Trophoblast cell (in vitro differentiated cells and primary cell): ENCODE measurements at regions not wholly inside any gene's neighbourhood (a gene's known extent, or its start where the extent isn't known, plus 50 kb on each side); places are given as distances from the start of the nearest gene placed in this dataset.

Experiments used
- DNase-seq, 2 donors: peaks; one replicate each; pipeline ENCODE4 v3.0.0-alpha.2; 2016
- H2AFZ ChIP-seq: 2 replicates; pipeline ENCODE4 v1.6.1; 2013; ENCODE audit warnings: low read length, moderate library complexity, mild to moderate bottlenecking; ENCODE audit not compliant: insufficient read depth, poor library complexity
- H2AK5ac ChIP-seq: 2 replicates; pipeline ENCODE4 v1.6.1; 2013; ENCODE audit warnings: mild to moderate bottlenecking, low read length
- H2BK120ac ChIP-seq: 2 replicates; pipeline ENCODE4 v1.6.1; 2013; ENCODE audit warnings: low read length, mild to moderate bottlenecking, moderate library complexity; ENCODE audit not compliant: insufficient read depth, poor library complexity
- H2BK12ac ChIP-seq: 2 replicates; pipeline ENCODE4 v1.6.1; 2013; ENCODE audit warnings: mild to moderate bottlenecking, low read length, moderate library complexity
- H2BK5ac ChIP-seq: 2 replicates; pipeline ENCODE4 v1.6.1; 2013; ENCODE audit warnings: low read length, low read depth, moderate library complexity, mild to moderate bottlenecking; ENCODE audit not compliant: poor library complexity
- H3K14ac ChIP-seq: 2 replicates; pipeline ENCODE4 v1.6.1; 2013; ENCODE audit warnings: mild to moderate bottlenecking, low read length
- H3K18ac ChIP-seq: 2 replicates; pipeline ENCODE4 v1.6.1; 2013; ENCODE audit warnings: mild to moderate bottlenecking, low read length
- H3K23ac ChIP-seq: 2 replicates; pipeline ENCODE4 v1.6.1; 2013; ENCODE audit warnings: low read length
- H3K27ac ChIP-seq: 2 replicates; pipeline ENCODE4 v1.5.1; 2013; ENCODE audit warnings: low read depth, mild to moderate bottlenecking, inconsistent platforms, low read length, moderate library complexity
- H3K27me3 ChIP-seq: 2 replicates; pipeline ENCODE4 v1.6.1; 2013; ENCODE audit warnings: inconsistent platforms, mild to moderate bottlenecking, low read length, moderate library complexity; ENCODE audit not compliant: insufficient read depth
- H3K36me3 ChIP-seq, 2 experiments: 1 replicate in 1 of 2; 2 replicates in 1 of 2; pipeline ENCODE4 v1.6.1; 2013; ENCODE audit warnings: low read length in 2 of 2, mild to moderate bottlenecking in 2 of 2, moderate library complexity in 1 of 2; ENCODE audit not compliant: insufficient read depth in 2 of 2, control insufficient read depth in 1 of 2
- H3K4ac ChIP-seq: 2 replicates; pipeline ENCODE4 v1.6.1; 2013; ENCODE audit warnings: low read depth, mild to moderate bottlenecking, low read length, moderate library complexity
- H3K4me1 ChIP-seq, 2 experiments: 1 replicate in 1 of 2; 2 replicates in 1 of 2; pipeline ENCODE4 v1.6.1; 2013; ENCODE audit warnings: low read length in 2 of 2, mild to moderate bottlenecking in 2 of 2, moderate library complexity in 1 of 2; ENCODE audit not compliant: insufficient read depth in 2 of 2, control insufficient read depth in 1 of 2
- H3K4me2 ChIP-seq: 2 replicates; pipeline ENCODE4 v1.6.1; 2013; ENCODE audit warnings: inconsistent platforms, mild to moderate bottlenecking, low read length, moderate library complexity
- H3K4me3 ChIP-seq: 2 replicates; pipeline ENCODE4 v1.5.1; 2013; ENCODE audit warnings: mild to moderate bottlenecking, low read depth, low read length, inconsistent platforms
- H3K79me1 ChIP-seq: one replicate; pipeline ENCODE4 v1.6.1; 2013; ENCODE audit warnings: low read length
- H3K79me2 ChIP-seq: 2 replicates; pipeline ENCODE4 v1.6.1; 2013; ENCODE audit warnings: low read length, mild to moderate bottlenecking; ENCODE audit not compliant: control insufficient read depth, insufficient read depth, poor library complexity
- H3K9ac ChIP-seq: 2 replicates; pipeline ENCODE4 v1.6.1; 2013; ENCODE audit warnings: mild to moderate bottlenecking, low read length
- H3K9me3 ChIP-seq: 2 replicates; pipeline ENCODE4 v1.6.1; 2013; ENCODE audit warnings: low read depth, mild to moderate bottlenecking, control low read depth, inconsistent platforms, low read length; ENCODE audit not compliant: insufficient read depth
- H4K12ac ChIP-seq: 2 replicates; pipeline ENCODE4 v1.6.1; 2013; ENCODE audit warnings: low read depth, mild to moderate bottlenecking, low read length, moderate library complexity
- H4K8ac ChIP-seq: 2 replicates; pipeline ENCODE4 v1.6.1; 2013; ENCODE audit warnings: low read depth, mild to moderate bottlenecking, low read length, moderate library complexity
- H4K91ac ChIP-seq: one replicate; pipeline ENCODE4 v1.6.1; 2013; ENCODE audit warnings: low read depth, mild to moderate bottlenecking, low read length, moderate library complexity
- WGBS: extraction: QIAGEN DNeasy Blood & Tissue Kit; methylation state at CpG from one replicate; pipeline ENCODE4 v1.1.7; 2013; ENCODE audit warnings: missing lambda C conversion rate; ENCODE audit not compliant: insufficient read length, insufficient coverage; ENCODE audit errors: extremely low coverage; 5-methylcytosine and 5-hydroxymethylcytosine counted together

DNA sequence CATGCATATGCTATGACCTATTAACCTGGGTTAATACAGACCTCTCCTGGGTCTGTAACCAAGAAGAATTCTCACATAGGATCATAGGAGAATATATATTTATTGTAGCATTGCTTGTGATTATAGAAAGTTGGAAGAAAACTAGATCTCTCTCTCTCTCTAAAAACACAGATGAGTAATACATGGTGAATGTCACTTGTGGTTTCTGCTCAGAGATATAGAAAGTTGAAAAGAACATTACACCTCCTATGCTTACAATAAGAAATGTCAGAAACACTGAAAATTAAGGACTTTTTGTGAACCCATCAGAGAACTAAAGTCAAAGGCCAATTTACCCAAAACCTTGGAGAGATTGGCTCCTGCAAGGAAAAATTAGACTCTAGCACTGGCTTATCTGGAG, 1389.5 kb downstream of the FAM133A start:
- Histone ChIP-seq H3K79me2 (no peaks in the 10 kb centered on the region), H3K27ac (no peak overlapping the region), H2BK12ac (no peak overlapping the region), H3K4me3 (no peak overlapping the region), H2BK120ac (no peak overlapping the region), H3K18ac (no peak overlapping the region), H4K8ac (no peak overlapping the region), H2BK5ac (no peak overlapping the region), H3K9ac (no peak overlapping the region), H3K79me1 (no peaks in the 10 kb centered on the region), H3K4me1 (no peaks in the 10 kb centered on the region), H4K91ac (no peak overlapping the region), H3K14ac (no peak overlapping the region), H4K12ac (no peak overlapping the region), H3K23ac (no peak overlapping the region), H3K9me3 (no peaks in the 10 kb centered on the region), H2AK5ac (no peak overlapping the region), H3K4me2 (no peak overlapping the region), H2AFZ (no peak overlapping the region), H3K4ac (no peak overlapping the region), H3K36me3 (no peaks in the 10 kb centered on the region), H3K27me3 (no peaks in the 10 kb centered on the region)
- no peak for DNase-seq

DNA sequence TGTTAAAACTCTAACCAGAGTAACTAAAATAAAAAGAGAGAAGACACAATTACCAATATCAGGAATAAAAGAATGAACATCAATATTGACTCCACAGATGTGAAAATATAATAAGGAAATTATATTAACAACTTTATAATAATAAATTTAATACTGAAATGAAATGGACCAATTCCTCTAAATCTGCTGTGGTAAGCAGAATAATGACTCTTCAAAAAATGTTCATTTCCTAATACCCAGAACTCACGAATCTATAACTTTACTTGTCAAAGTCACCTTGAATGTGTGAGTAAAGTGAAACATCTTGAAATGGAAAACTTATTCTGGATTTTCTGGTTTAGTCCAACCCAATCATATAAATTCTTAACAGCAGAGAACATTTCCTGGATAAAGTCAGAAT, 1391.1 kb downstream of the FAM133A start:
- no peaks in the 10 kb centered on the region for H3K79me2 ChIP-seq
- H2BK120ac ChIP-seq: no peak overlapping the region
- H3K4ac ChIP-seq: no peak overlapping the region
- no peaks in the 10 kb centered on the region for H3K4me1 ChIP-seq
- WGBS: no CpG with 5 or more reads among the region's 1 CpG
- H2AFZ ChIP-seq: no peak overlapping the region
- H3K14ac ChIP-seq: no peak overlapping the region
- H4K91ac ChIP-seq: no peak overlapping the region
- H4K12ac ChIP-seq: no peak overlapping the region
- no peak overlapping the region for H3K4me2 ChIP-seq
- no peak overlapping the region for H3K4me3 ChIP-seq
- no peaks in the 10 kb centered on the region for H3K9me3 ChIP-seq
- H4K8ac ChIP-seq: no peak overlapping the region
- no peak overlapping the region for H2BK5ac ChIP-seq
- no peaks in the 10 kb centered on the region for H3K79me1 ChIP-seq
- no peak overlapping the region for H3K9ac ChIP-seq
- H2BK12ac ChIP-seq: no peak overlapping the region
- no peaks in the 10 kb centered on the region for H3K27me3 ChIP-seq
- H3K27ac ChIP-seq: no peak overlapping the region
- no peaks in the 10 kb centered on the region for H3K36me3 ChIP-seq
- H2AK5ac ChIP-seq: no peak overlapping the region
- H3K18ac ChIP-seq: no peak overlapping the region
- H3K23ac ChIP-seq: no peak overlapping the region
- no peak for DNase-seq

DNA sequence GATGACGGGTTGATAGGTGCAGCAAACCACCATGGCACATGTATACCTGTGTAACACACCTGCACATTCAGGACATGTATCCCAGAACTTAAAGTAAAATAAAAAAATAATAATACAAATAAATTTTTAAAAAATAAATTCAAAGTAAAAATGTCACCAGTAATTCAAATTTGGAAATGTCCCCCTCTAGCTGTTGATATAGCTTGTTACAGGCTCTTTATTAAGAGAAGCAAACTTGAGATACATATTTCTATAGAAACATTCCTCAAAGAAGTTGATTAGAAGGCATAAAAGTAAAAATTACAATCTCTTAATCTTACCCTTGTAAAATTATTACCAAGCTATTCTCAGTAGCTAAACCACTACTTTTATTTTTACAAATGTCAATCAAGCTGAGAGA, 1397.0 kb downstream of the FAM133A start:
- no peak overlapping the region for H3K14ac ChIP-seq
- H3K4me3 ChIP-seq: no peak overlapping the region
- no peak overlapping the region for H2AFZ ChIP-seq

DNA sequence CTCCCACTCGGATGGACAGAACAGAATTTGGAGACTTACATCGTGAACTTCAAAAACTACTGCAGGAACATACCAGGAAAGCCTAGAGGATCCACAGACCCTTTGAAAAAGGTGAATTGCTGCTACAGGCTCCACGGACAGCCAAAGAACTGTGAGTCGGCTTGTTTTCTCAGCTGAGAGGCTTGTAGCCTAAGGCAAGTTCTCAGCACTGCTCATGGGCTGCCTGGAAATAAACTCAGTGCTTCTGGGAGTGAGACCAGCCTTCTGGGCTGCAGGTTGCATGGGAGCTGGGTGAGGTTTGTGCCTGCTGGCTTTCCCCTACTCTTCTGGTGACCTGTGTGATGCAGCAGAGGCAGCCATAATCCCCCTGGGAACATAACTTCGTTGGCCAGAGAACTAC, 1397.6 kb downstream of the FAM133A start:
- H3K9me3 ChIP-seq: no peaks in the 10 kb centered on the region
- H2BK5ac ChIP-seq: no peak overlapping the region
- no peak overlapping the region for H2BK120ac ChIP-seq
- peaks cover 2 to 4% of the 10 kb centered on the region in 2 experiments for H3K4me1 ChIP-seq
- no peak overlapping the region for H3K18ac ChIP-seq
- no peak overlapping the region for H3K4ac ChIP-seq
- no peaks in the 10 kb centered on the region for H3K27me3 ChIP-seq
- H3K79me2 ChIP-seq: no peaks in the 10 kb centered on the region
- no peak overlapping the region for H4K12ac ChIP-seq
- no peak overlapping the region for H3K9ac ChIP-seq
- H2BK12ac ChIP-seq: no peak overlapping the region
- H4K91ac ChIP-seq: no peak overlapping the region
- no peaks in the 10 kb centered on the region for H3K79me1 ChIP-seq
- H3K36me3 ChIP-seq: no peaks in the 10 kb centered on the region
- no peak overlapping the region for H2AFZ ChIP-seq
- H3K4me3 ChIP-seq: no peak overlapping the region
- H3K14ac ChIP-seq: no peak overlapping the region
- whole genome bisulfite sequencing: no CpG with 5 or more reads among the region's 5 CpGs
- no peak overlapping the region for H2AK5ac ChIP-seq
- DNase-seq: no peak
- no peak overlapping the region for H3K23ac ChIP-seq
- no peak overlapping the region for H4K8ac ChIP-seq
- no peak overlapping the region for H3K4me2 ChIP-seq
- no peak overlapping the region for H3K27ac ChIP-seq

More for the DNA sequence above, 1397.0 kb downstream of the FAM133A start:
- H3K18ac ChIP-seq: no peak overlapping the region
- H3K79me2 ChIP-seq: no peaks in the 10 kb centered on the region
- H3K23ac ChIP-seq: no peak overlapping the region
- H2BK120ac ChIP-seq: no peak overlapping the region
- no peaks in the 10 kb centered on the region for H3K79me1 ChIP-seq
- no peak overlapping the region for H3K4ac ChIP-seq
- H4K12ac ChIP-seq: no peak overlapping the region
- H3K27me3 ChIP-seq: no peaks in the 10 kb centered on the region
- H3K4me1 ChIP-seq: peaks cover 2 to 4% of the 10 kb centered on the region in 2 experiments
- H2AK5ac ChIP-seq: no peak overlapping the region
- H3K9me3 ChIP-seq: no peaks in the 10 kb centered on the region
- no peak overlapping the region for H2BK12ac ChIP-seq
- no peaks in the 10 kb centered on the region for H3K36me3 ChIP-seq
- H3K4me2 ChIP-seq: no peak overlapping the region
- no CpG with 5 or more reads among the region's 1 CpG for WGBS
- no peak overlapping the region for H4K91ac ChIP-seq
- H3K9ac ChIP-seq: no peak overlapping the region
- DNase-seq: no peak
- no peak overlapping the region for H4K8ac ChIP-seq
- H2BK5ac ChIP-seq: no peak overlapping the region
- no peak overlapping the region for H3K27ac ChIP-seq
